PC-9 (cell line): ENCODE measurements at regions not wholly inside any gene's neighbourhood (a gene's known extent, or its start where the extent isn't known, plus 50 kb on each side); places are given as distances from the start of the nearest gene placed in this dataset.

ENCODE experiments used
- EZH2 ChIP-seq: fragments of 200-600 bp; sonication (generic); IDR thresholded peaks from 2 replicates; pipeline ENCODE4 v1.8.0; 2017; ENCODE audit warnings: antibody characterized with exemption, low read depth
- TF ChIP-seq, protein P1 (sequence below): fragments of 200-600 bp; sonication (generic); conservative IDR thresholded peaks from 2 replicates; pipeline ENCODE4 v1.6.1; 2017; ENCODE audit warnings: mixed run types, antibody characterized with exemption, mild to moderate bottlenecking, moderate library complexity

DNA sequence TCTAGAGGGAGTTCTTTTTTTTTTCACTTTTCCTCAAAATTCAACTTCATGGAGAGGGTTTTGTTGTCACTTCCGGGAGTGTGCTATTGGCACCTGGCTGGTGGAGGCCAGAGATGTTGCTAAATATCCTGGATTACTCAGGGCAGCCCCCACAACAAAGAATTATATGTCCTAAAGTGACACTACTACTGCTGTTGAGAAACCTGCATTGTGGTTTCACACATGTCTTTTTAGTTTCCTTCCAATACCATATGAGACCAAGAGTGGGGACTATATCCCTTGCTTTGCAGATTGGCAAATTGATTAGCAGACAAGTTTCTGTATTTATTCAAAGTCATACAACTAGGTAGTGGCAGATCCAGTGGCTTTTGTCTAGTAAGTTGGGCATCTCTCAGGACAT lies 826.8 kb downstream of the TRIB2 start:
- TF ChIP-seq EZH2 = no peak
- TF ChIP-seq, protein P1, sequence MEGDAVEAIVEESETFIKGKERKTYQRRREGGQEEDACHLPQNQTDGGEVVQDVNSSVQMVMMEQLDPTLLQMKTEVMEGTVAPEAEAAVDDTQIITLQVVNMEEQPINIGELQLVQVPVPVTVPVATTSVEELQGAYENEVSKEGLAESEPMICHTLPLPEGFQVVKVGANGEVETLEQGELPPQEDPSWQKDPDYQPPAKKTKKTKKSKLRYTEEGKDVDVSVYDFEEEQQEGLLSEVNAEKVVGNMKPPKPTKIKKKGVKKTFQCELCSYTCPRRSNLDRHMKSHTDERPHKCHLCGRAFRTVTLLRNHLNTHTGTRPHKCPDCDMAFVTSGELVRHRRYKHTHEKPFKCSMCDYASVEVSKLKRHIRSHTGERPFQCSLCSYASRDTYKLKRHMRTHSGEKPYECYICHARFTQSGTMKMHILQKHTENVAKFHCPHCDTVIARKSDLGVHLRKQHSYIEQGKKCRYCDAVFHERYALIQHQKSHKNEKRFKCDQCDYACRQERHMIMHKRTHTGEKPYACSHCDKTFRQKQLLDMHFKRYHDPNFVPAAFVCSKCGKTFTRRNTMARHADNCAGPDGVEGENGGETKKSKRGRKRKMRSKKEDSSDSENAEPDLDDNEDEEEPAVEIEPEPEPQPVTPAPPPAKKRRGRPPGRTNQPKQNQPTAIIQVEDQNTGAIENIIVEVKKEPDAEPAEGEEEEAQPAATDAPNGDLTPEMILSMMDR = no peak
